Lower lobe of right lung (tissue), 2 donors: ENCODE measurements at regions not wholly inside any gene's neighbourhood (a gene's known extent, or its start where the extent isn't known, plus 50 kb on each side); places are given as distances from the start of the nearest gene placed in this dataset.
A peak's percentile ranks its signal among the peaks of the same experiment; 100 is the strongest.
"Not testable (repeated sequence)": the region's sequence is repeated elsewhere in the genome, so short reads cannot be mapped to it uniquely, and the experiment has no call there.

ENCODE experiments used
- ATAC-seq, 2 donors: fragments of 200-7000 bp; cut with Tn5 transposase; one replicate each; pipeline ENCODE4 v1.9.1; 2020 to 2022; ENCODE audit warnings: mild to moderate bottlenecking in 2 of 2, moderate library complexity in 2 of 2
- DNase-seq: peaks from one replicate; pipeline ENCODE4 v3.0.0-alpha.2; 2020
- H3K27ac ChIP-seq: fragments of 200-600 bp; one replicate; pipeline ENCODE4 v1.8.0; 2022
- H3K27me3 ChIP-seq: fragments of 200-600 bp; one replicate; pipeline ENCODE4 v1.8.0; 2022; ENCODE audit warnings: low read depth
- H3K36me3 ChIP-seq: fragments of 200-600 bp; one replicate; pipeline ENCODE4 v1.8.0; 2022; ENCODE audit warnings: mild to moderate bottlenecking
- H3K4me1 ChIP-seq: fragments of 200-600 bp; one replicate; pipeline ENCODE4 v1.8.0; 2022
- H3K4me3 ChIP-seq: fragments of 200-600 bp; one replicate; pipeline ENCODE4 v1.8.0; 2022; ENCODE audit warnings: mild to moderate bottlenecking
- H3K9me3 ChIP-seq: fragments of 200-600 bp; one replicate; pipeline ENCODE4 v1.8.0; 2022
- CTCF ChIP-seq: fragments of 200-600 bp; IDR thresholded peaks from one replicate; pipeline ENCODE4 v1.8.0; 2022; ENCODE audit warnings: antibody characterized with exemption, mild to moderate bottlenecking
- intact Hi-C: fragments of 100-400 bp; cut with DNase I; formaldehyde crosslinking; loops from one replicate; pipeline ENCODE4 v1.11.0; 2022
- donor health status: DM: no; HTN: yes; CAD: no; lungs with severe emphysema.

- Histone ChIP-seq H3K4me1 (no peaks in the 10 kb centered on the region), H3K4me3 (no peak overlapping the region), H3K27me3 (no peaks in the 10 kb centered on the region), H3K36me3 (no peaks in the 10 kb centered on the region), H3K27ac (no peak overlapping the region), H3K9me3 (no peaks in the 10 kb centered on the region)
- DNase-seq, result no peak
- intact Hi-C loops, result no loop called here
- ATAC-seq, result no peak
- TF ChIP-seq CTCF, result no peak
Observed at GRCh38 chrX:40908857-40909475, 173.6 kb upstream of the MED14 start.

- Histone ChIP-seq H3K4me3 (no peak overlapping the region), H3K27me3 (no peaks in the 10 kb centered on the region), H3K36me3 (no peaks in the 10 kb centered on the region), H3K9me3 (no peaks in the 10 kb centered on the region), H3K4me1 (no peaks in the 10 kb centered on the region), H3K27ac (no peak overlapping the region)
- no peak for TF ChIP-seq CTCF
- intact Hi-C loops, result no loop called here
- ATAC-seq, result no peak
- no peak for DNase-seq
Observed at GRCh38 chrX:40912166-40912565, 173.1 kb upstream of the USP9X start.

GRCh38 chrX:40912576-40912975 is 172.7 kb upstream of the USP9X start:
- TF ChIP-seq CTCF, result no peak
- Histone ChIP-seq H3K27me3 (no peaks in the 10 kb centered on the region), H3K4me1 (no peaks in the 10 kb centered on the region), H3K27ac (no peak overlapping the region), H3K36me3 (no peaks in the 10 kb centered on the region), H3K9me3 (no peaks in the 10 kb centered on the region), H3K4me3 (no peak overlapping the region)
- intact Hi-C loops, result no loop called here
- ATAC-seq (no peak), DNase-seq (no peak)

GRCh38 chrX:40920351-40920750 is 164.9 kb upstream of the USP9X start:
- no peak for ATAC-seq
- intact Hi-C loops, result no loop called here
- Histone ChIP-seq H3K4me3 (no peak overlapping the region), H3K27ac (no peak overlapping the region), H3K9me3 (no peaks in the 10 kb centered on the region), H3K4me1 (no peaks in the 10 kb centered on the region), H3K36me3 (no peaks in the 10 kb centered on the region), H3K27me3 (no peaks in the 10 kb centered on the region)
- no peak for TF ChIP-seq CTCF
- DNase-seq, result no peak

- Histone ChIP-seq H3K4me3 (no peak overlapping the region), H3K4me1 (no peaks in the 10 kb centered on the region), H3K9me3 (no peaks in the 10 kb centered on the region), H3K27ac (no peak overlapping the region), H3K36me3 (no peaks in the 10 kb centered on the region), H3K27me3 (no peaks in the 10 kb centered on the region)
- intact Hi-C loops, result no loop called here
- peak; percentile 15 for TF ChIP-seq CTCF
- no peak for ATAC-seq
- no peak for DNase-seq
Observed at GRCh38 chrX:40922307-40922706, 162.9 kb upstream of the USP9X start.

- H3K27me3 ChIP-seq, H3K9me3 ChIP-seq, ATAC-seq, H3K4me1 ChIP-seq, H3K4me3 ChIP-seq, H3K36me3 ChIP-seq, intact Hi-C loops, H3K27ac ChIP-seq, DNase-seq: not testable (repeated sequence)
Observed at GRCh38 chrX:40926739-40927427, 158.4 kb upstream of the USP9X start.
